A673 (cell line): ENCODE measurements at regions not wholly inside any gene's neighbourhood (a gene's known extent, or its start where the extent isn't known, plus 50 kb on each side); places are given as distances from the start of the nearest gene placed in this dataset.

ENCODE experiments used
- BruUV-seq: library from RNA; stranded (reverse); fragments of 400-500 nt; replicated peaks from 2 replicates; lab custom pipeline; 2021; lab: Mats Ljungman, UMichigan
- CTCF ChIA-PET: fragments of 300-600 bp; sonication (Branson Sonifier 250); formaldehyde crosslinking; loops from one replicate; lab custom pipeline; 2022; ENCODE audit warnings: antibody characterized with exemption; lab: Charles Lee
- POLR2A ChIA-PET: fragments of 300-600 bp; sonication (Branson Sonifier 250); formaldehyde crosslinking; loops from one replicate; lab custom pipeline; 2022; ENCODE audit warnings: antibody characterized with exemption; ENCODE audit not compliant: low non-redundant PET; lab: Charles Lee
- DNase-seq: peaks from one replicate; pipeline ENCODE4 v3.0.0-alpha.2; 2015; ENCODE audit warnings: low spot score
- H3K27ac ChIP-seq: fragments of 200-600 bp; sonication (generic); 2 replicates; pipeline ENCODE4 v1.5.1; 2016; ENCODE audit warnings: mixed run types, low read depth, mild to moderate bottlenecking, mixed read lengths, antibody characterized with exemption, low read length; ENCODE audit not compliant: poor library complexity, severe bottlenecking
- H3K27me3 ChIP-seq: fragments of 200-600 bp; sonication (generic); replicated peaks from 2 replicates; pipeline ENCODE4 v1.6.1; 2017; ENCODE audit warnings: mixed run types, low read depth, mild to moderate bottlenecking, mixed read lengths, antibody characterized with exemption, low read length; ENCODE audit not compliant: insufficient read depth, poor library complexity
- H3K36me3 ChIP-seq: fragments of 200-600 bp; sonication (generic); 2 replicates; pipeline ENCODE4 v1.6.1; 2016; ENCODE audit warnings: mixed run types, mild to moderate bottlenecking, mixed read lengths, antibody characterized with exemption, low read length; ENCODE audit not compliant: insufficient read depth, poor library complexity, severe bottlenecking
- H3K4me1 ChIP-seq: fragments of 200-600 bp; sonication (generic); 2 replicates; pipeline ENCODE4 v1.6.1; 2017; ENCODE audit warnings: mixed run types, mild to moderate bottlenecking, mixed read lengths, antibody characterized with exemption, low read length; ENCODE audit not compliant: insufficient read depth, poor library complexity, severe bottlenecking
- H3K4me3 ChIP-seq: fragments of 200-600 bp; sonication (generic); 2 replicates; pipeline ENCODE4 v1.5.1; 2016; ENCODE audit warnings: low read depth, mixed run types, mild to moderate bottlenecking, mixed read lengths, low read length; ENCODE audit not compliant: poor library complexity, severe bottlenecking
- H3K9me3 ChIP-seq: fragments of 200-600 bp; sonication (generic); 2 replicates; pipeline ENCODE4 v1.6.1; 2016; ENCODE audit warnings: mixed run types, low read depth, mild to moderate bottlenecking, mixed read lengths, antibody characterized with exemption, low read length; ENCODE audit not compliant: poor library complexity, severe bottlenecking
- EZH2 ChIP-seq: fragments of 200-600 bp; sonication (generic); IDR thresholded peaks from 2 replicates; pipeline ENCODE4 v1.6.1; 2017; ENCODE audit warnings: borderline replicate concordance, low read depth, mild to moderate bottlenecking, mixed read lengths, antibody characterized with exemption, low read length; ENCODE audit not compliant: poor library complexity, severe bottlenecking
- intact Hi-C: fragments of 100-400 bp; cut with micrococcal nuclease; formaldehyde crosslinking; loops from one replicate; pipeline ENCODE4 v1.10.0; 2022; ENCODE audit not compliant: unreplicated experiment
- TF ChIP-seq, protein P1 (sequence below): fragments of 300-800, 200-600 bp; sonication (generic); conservative IDR thresholded peaks from 2 replicates; pipeline ENCODE4 v1.5.1; 2017; ENCODE audit warnings: low read depth, mild to moderate bottlenecking, antibody characterized with exemption, low read length, moderate library complexity, mixed read lengths

DNA sequence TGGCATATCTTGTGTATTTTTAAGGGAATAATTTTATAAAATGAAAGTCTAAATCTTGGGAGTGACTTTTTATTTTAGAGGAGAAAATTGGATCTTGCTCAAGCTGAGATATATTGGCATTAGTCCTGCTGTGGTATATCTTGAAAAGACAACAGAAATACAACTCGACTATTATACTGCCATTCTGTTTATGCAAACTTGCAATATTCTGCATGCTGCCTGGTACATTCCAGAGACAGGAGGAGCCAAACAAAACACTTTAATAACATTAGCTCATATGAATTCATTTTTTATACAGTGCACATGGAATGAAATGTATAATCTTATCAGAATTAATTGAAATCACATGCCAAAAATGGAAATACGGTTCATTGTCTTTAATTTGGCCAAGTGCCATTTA lies 176.0 kb upstream of the NRIP1 start:
- BruUV-seq: no TSS peak
- Histone ChIP-seq H3K27me3 (no peaks in the 10 kb centered on the region), H3K27ac (no peak overlapping the region), H3K9me3 (no peaks in the 10 kb centered on the region), H3K4me1 (no peaks in the 10 kb centered on the region), H3K4me3 (no peak overlapping the region), H3K36me3 (no peaks in the 10 kb centered on the region)
- CTCF ChIA-PET: no interaction called here
- DNase-seq: no peak
- intact Hi-C loops: no loop called here
- POLR2A ChIA-PET: no interaction called here
- TF ChIP-seq, protein P1, sequence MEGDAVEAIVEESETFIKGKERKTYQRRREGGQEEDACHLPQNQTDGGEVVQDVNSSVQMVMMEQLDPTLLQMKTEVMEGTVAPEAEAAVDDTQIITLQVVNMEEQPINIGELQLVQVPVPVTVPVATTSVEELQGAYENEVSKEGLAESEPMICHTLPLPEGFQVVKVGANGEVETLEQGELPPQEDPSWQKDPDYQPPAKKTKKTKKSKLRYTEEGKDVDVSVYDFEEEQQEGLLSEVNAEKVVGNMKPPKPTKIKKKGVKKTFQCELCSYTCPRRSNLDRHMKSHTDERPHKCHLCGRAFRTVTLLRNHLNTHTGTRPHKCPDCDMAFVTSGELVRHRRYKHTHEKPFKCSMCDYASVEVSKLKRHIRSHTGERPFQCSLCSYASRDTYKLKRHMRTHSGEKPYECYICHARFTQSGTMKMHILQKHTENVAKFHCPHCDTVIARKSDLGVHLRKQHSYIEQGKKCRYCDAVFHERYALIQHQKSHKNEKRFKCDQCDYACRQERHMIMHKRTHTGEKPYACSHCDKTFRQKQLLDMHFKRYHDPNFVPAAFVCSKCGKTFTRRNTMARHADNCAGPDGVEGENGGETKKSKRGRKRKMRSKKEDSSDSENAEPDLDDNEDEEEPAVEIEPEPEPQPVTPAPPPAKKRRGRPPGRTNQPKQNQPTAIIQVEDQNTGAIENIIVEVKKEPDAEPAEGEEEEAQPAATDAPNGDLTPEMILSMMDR: no peak
- TF ChIP-seq EZH2: no peak

DNA sequence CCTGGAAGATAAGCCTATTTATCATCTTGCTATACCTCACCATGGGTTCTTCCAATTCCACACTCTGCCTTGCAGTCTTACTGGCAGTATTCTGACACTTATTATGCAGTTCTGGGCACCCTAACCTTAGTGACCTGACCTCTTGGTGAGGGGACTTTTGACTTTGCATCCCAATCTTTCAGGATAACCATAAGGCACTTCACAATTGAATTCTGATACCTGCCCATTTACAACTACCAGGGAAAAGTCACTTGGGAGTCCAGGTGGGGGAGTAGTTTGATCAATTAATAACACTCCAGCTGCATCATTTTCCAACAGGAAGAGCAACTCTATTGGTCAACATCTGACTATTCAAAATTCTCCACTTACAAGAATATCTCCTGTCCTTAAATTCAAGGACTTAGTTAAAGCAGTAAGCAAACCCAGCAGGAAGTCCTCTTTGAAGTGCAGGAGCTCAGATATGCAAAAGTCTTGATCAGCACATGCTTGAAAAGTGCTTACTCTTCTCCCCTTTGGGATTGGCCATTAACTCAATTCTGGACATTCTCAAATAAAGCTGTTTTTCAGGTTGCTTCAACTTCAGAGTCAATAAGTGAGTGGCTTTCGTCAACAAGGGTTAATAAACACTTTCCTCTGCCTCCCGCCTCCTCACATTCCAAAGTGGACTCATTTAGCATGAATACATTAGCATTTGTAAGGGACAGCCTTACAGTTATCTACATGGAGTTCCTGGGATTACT lies 177.4 kb upstream of the NRIP1 start:
- ChIA-PET POLR2A (no interaction called here), CTCF (no interaction called here)
- H3K36me3 ChIP-seq: no peaks in the 10 kb centered on the region
- H3K4me1 ChIP-seq: no peaks in the 10 kb centered on the region
- no peak overlapping the region for H3K27ac ChIP-seq
- TF ChIP-seq, protein P1: no peak
- TF ChIP-seq EZH2: no peak
- no peaks in the 10 kb centered on the region for H3K9me3 ChIP-seq
- no peaks in the 10 kb centered on the region for H3K27me3 ChIP-seq
- intact Hi-C loops: no loop called here
- no peak overlapping the region for H3K4me3 ChIP-seq
- no TSS peak for BruUV-seq
- no peak for DNase-seq

DNA sequence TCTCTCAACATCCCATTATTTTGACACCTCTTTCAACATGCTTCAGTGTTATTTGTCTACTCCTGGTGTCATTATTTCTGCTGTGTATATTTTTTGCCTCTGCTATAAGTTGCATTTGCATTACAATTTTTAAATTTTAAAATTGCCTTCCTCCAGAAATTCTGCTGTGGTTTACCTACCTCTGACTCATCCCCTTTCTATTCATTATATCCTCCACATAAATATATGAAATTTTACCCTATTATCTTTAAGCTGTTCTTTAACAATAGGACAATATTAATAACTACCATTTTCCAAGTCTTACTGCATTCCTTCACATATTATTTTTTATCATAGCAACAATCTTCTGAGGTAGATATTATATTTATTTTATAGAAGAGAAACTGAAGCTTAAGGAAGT lies 178.1 kb upstream of the NRIP1 start:
- Histone ChIP-seq H3K27ac (no peak overlapping the region), H3K9me3 (no peaks in the 10 kb centered on the region), H3K4me1 (no peaks in the 10 kb centered on the region), H3K36me3 (no peaks in the 10 kb centered on the region), H3K27me3 (no peaks in the 10 kb centered on the region), H3K4me3 (no peak overlapping the region)
- CTCF ChIA-PET: no interaction called here
- DNase-seq: no peak
- no TSS peak for BruUV-seq
- TF ChIP-seq, protein P1: no peak
- no peak for TF ChIP-seq EZH2
- intact Hi-C loops: no loop called here
- POLR2A ChIA-PET: no interaction called here
